ENCODE measurements at regions not wholly inside any gene's neighbourhood (a gene's known extent, or its start where the extent isn't known, plus 50 kb on each side); places are given as distances from the start of the nearest gene placed in this dataset.

DNA sequence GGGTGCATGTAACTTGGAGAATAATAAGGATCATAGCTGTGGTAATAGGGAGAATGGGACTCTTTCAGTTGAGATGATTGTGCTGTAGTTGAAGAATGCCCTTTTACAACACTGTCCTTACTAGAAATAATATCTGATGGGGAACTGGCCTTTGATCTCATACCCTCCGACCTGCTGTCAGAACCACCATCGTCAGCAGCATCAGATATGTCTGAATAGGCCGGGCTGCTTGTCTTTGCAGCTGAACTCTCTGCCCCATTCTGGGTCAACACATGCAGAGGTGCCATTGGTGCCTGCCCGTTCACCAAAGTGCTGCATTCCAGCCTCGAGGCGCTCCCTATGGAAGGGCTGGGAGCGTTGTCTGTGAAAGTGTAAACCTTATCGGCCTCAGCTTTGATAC lies 99.1 kb downstream of the ZNF608 start:
- Histone ChIP-seq H4K20me1 (ENCODE audit: insufficient read depth, low read length) (peaks cover 30% of the 10 kb centered on the region), H3K4me1 (ENCODE audit: control insufficient read depth in 1 of 2, insufficient read depth in 2 of 2, low read length in 2 of 2) (peaks cover 40 to 42% of the 10 kb centered on the region in 2 donors), H3K9me3 (replicated peaks in 1 of 2; ENCODE audit: control insufficient read depth in 1 of 2, insufficient read depth in 1 of 2, low read length in 2 of 2) (no peaks in the 10 kb centered on the region), H3K79me2 (ENCODE audit: insufficient read depth, low read length) (no peaks in the 10 kb centered on the region), H3K4me2 (replicated peaks; ENCODE audit: extremely low read depth, low read length, poor library complexity, severe bottlenecking) (no peak overlapping the region), H3K36me3 (replicated peaks in 1 of 2; ENCODE audit: control insufficient read depth in 1 of 2, insufficient read depth in 2 of 2, low read length in 2 of 2) (no peaks in the 10 kb centered on the region), H3K27me3 (ENCODE audit: control insufficient read depth in 2 of 2, insufficient read depth in 2 of 2, low read length in 2 of 2) (peaks cover 77 to 83% of the 10 kb centered on the region in 2 donors), H3K9ac (ENCODE audit: insufficient read depth, low read length, poor library complexity, severe bottlenecking) (no peak overlapping the region), H3K27ac (ENCODE audit: low read depth in 1 of 2, low read length in 2 of 2) (no peak overlapping the region), H3K4me3 (replicated peaks in 1 of 3; ENCODE audit: low read depth in 2 of 3, low read length in 3 of 3) (no peak overlapping the region), H2AFZ (ENCODE audit: insufficient read depth, low read depth, low read length, poor library complexity, severe bottlenecking) (no peak overlapping the region)
- H3K4me3 Mint-ChIP-seq = peak overlapping the region in 1 of 2 donors; percentile 86
- whole genome bisulfite sequencing (ENCODE audit: insufficient coverage) = 98% methylated on average over 8 of the region's 8 CpGs
- H3K27me3 Mint-ChIP-seq (ENCODE audit: low read depth in 3 of 3) = peaks cover 66 to 81% (median 73%) of the 10 kb centered on the region in 3 donors
- peaks cover 40% of the 10 kb centered on the region for H3K4me1 Mint-ChIP-seq
- no peak for DNase-seq
- TF ChIP-seq, protein P1, sequence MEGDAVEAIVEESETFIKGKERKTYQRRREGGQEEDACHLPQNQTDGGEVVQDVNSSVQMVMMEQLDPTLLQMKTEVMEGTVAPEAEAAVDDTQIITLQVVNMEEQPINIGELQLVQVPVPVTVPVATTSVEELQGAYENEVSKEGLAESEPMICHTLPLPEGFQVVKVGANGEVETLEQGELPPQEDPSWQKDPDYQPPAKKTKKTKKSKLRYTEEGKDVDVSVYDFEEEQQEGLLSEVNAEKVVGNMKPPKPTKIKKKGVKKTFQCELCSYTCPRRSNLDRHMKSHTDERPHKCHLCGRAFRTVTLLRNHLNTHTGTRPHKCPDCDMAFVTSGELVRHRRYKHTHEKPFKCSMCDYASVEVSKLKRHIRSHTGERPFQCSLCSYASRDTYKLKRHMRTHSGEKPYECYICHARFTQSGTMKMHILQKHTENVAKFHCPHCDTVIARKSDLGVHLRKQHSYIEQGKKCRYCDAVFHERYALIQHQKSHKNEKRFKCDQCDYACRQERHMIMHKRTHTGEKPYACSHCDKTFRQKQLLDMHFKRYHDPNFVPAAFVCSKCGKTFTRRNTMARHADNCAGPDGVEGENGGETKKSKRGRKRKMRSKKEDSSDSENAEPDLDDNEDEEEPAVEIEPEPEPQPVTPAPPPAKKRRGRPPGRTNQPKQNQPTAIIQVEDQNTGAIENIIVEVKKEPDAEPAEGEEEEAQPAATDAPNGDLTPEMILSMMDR (IDR thresholded peaks at IDR 0.05) = no peak
- peaks cover 0 to 6% (median 0%) of the 10 kb centered on the region in 7 donors for H3K9me3 Mint-ChIP-seq
- H3K27ac Mint-ChIP-seq = no peak overlapping the region
- intact Hi-C loops (cut with micrococcal nuclease) = loop anchor here in 1 of 2 donors (10.0 kb wide), 1 partner anchor 97 kb away; the partner anchor contains the start of gene ZNF608
- peaks cover 7% of the 10 kb centered on the region in 2 donors for H3K36me3 Mint-ChIP-seq

DNA sequence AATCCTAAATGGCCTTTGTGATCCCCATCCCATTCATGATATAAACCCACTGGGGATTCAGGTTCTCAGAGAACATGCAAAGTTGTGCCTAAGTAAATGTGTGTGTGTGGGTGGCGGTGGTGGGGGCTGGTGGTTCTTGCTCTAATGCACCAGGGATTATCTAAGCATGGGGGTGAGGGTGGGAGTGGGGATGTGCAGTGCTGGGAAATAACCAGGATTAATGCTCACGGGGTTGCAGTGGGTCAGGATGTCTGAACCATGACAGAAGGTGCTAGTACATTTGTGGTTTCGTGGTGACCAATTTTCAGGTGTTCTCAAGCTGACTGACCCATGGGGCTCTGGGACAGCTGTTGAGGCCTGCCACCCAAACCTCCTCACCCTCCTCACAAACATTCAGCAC lies 101.0 kb downstream of the ZNF608 start:
- Histone ChIP-seq H3K36me3 (replicated peaks in 1 of 2; ENCODE audit: control insufficient read depth in 1 of 2, insufficient read depth in 2 of 2, low read length in 2 of 2) (no peaks in the 10 kb centered on the region), H3K4me1 (ENCODE audit: control insufficient read depth in 1 of 2, insufficient read depth in 2 of 2, low read length in 2 of 2) (peaks cover 21 to 23% of the 10 kb centered on the region in 2 donors), H3K4me3 (replicated peaks in 1 of 3; ENCODE audit: low read depth in 2 of 3, low read length in 3 of 3) (no peak overlapping the region), H4K20me1 (ENCODE audit: insufficient read depth, low read length) (peaks cover 22% of the 10 kb centered on the region), H3K79me2 (ENCODE audit: insufficient read depth, low read length) (no peaks in the 10 kb centered on the region), H2AFZ (ENCODE audit: insufficient read depth, low read depth, low read length, poor library complexity, severe bottlenecking) (no peak overlapping the region), H3K9ac (ENCODE audit: insufficient read depth, low read length, poor library complexity, severe bottlenecking) (no peak overlapping the region), H3K27ac (ENCODE audit: low read depth in 1 of 2, low read length in 2 of 2) (no peak overlapping the region), H3K9me3 (replicated peaks in 1 of 2; ENCODE audit: control insufficient read depth in 1 of 2, insufficient read depth in 1 of 2, low read length in 2 of 2) (no peaks in the 10 kb centered on the region), H3K27me3 (ENCODE audit: control insufficient read depth in 2 of 2, insufficient read depth in 2 of 2, low read length in 2 of 2) (peaks cover 73 to 77% of the 10 kb centered on the region in 2 donors), H3K4me2 (replicated peaks; ENCODE audit: extremely low read depth, low read length, poor library complexity, severe bottlenecking) (no peak overlapping the region)
- H3K36me3 Mint-ChIP-seq = peaks cover 5 to 7% of the 10 kb centered on the region in 2 donors
- H3K4me1 Mint-ChIP-seq = peaks cover 28% of the 10 kb centered on the region
- H3K27ac Mint-ChIP-seq = no peak overlapping the region
- intact Hi-C loops (cut with micrococcal nuclease) = loop anchor here in 1 of 2 donors (10.0 kb wide), 1 partner anchor 99 kb away; the partner anchor contains the start of gene ZNF608
- peaks cover 0 to 6% (median 0%) of the 10 kb centered on the region in 7 donors for H3K9me3 Mint-ChIP-seq
- peak overlapping the region in 1 of 2 donors; percentile 86 for H3K4me3 Mint-ChIP-seq
- WGBS (ENCODE audit: insufficient coverage) = 93% methylated on average over 3 of the region's 3 CpGs
- no peak for DNase-seq
- TF ChIP-seq, protein P1 (IDR thresholded peaks at IDR 0.05) = no peak
- peaks cover 72 to 90% (median 84%) of the 10 kb centered on the region in 3 donors for H3K27me3 Mint-ChIP-seq (ENCODE audit: low read depth in 3 of 3)

Measured in CD14-positive monocyte (primary cell).